ENCODE measurements at regions not wholly inside any gene's neighbourhood (a gene's known extent, or its start where the extent isn't known, plus 50 kb on each side); places are given as distances from the start of the nearest gene placed in this dataset.

DNA sequence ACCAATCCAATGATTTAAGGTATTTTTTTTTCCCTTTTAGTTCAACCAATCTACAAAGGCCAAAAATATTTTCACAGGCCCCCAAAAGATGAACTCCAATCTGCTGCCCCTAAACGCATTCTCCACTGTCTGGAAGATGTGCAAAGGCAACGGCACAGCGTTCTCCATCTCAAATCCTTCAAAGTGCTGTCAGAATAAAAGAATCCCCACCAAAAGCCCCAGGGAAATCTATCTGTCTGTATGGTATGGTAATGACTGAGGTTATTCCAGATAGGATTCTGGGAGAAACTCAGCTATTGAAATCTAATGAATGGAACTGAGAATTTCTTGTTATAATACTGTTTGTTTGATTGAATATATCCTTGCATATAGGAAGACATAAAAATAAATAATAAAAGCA is 217.8 kb upstream of the CCN2 start:
- no peaks in the 10 kb centered on the region for H3K36me3 Mint-ChIP-seq
- no peaks in the 10 kb centered on the region for H3K4me1 Mint-ChIP-seq
- WGBS (ENCODE audit: insufficient coverage), result no CpG with 5 or more reads among the region's 3 CpGs
- H3K9me3 Mint-ChIP-seq, result peaks cover 0 to 10% (median 3%) of the 10 kb centered on the region in 7 donors
- Histone ChIP-seq H4K20me1 (ENCODE audit: insufficient read depth, low read length) (no peaks in the 10 kb centered on the region), H3K36me3 (replicated peaks in 1 of 2; ENCODE audit: control insufficient read depth in 1 of 2, insufficient read depth in 2 of 2, low read length in 2 of 2) (no peaks in the 10 kb centered on the region), H2AFZ (ENCODE audit: insufficient read depth, low read depth, low read length, poor library complexity, severe bottlenecking) (no peak overlapping the region), H3K9me3 (replicated peaks in 1 of 2; ENCODE audit: control insufficient read depth in 1 of 2, insufficient read depth in 1 of 2, low read length in 2 of 2) (peaks cover 0 to 2% of the 10 kb centered on the region in 2 donors), H3K4me1 (ENCODE audit: control insufficient read depth in 1 of 2, insufficient read depth in 2 of 2, low read length in 2 of 2) (no peaks in the 10 kb centered on the region), H3K27me3 (ENCODE audit: control insufficient read depth in 2 of 2, insufficient read depth in 2 of 2, low read length in 2 of 2) (no peaks in the 10 kb centered on the region), H3K79me2 (ENCODE audit: insufficient read depth, low read length) (no peaks in the 10 kb centered on the region), H3K4me3 (replicated peaks in 1 of 3; ENCODE audit: low read depth in 2 of 3, low read length in 3 of 3) (no peak overlapping the region), H3K9ac (ENCODE audit: insufficient read depth, low read length, poor library complexity, severe bottlenecking) (no peak overlapping the region), H3K27ac (ENCODE audit: low read depth in 1 of 2, low read length in 2 of 2) (no peak overlapping the region), H3K4me2 (replicated peaks; ENCODE audit: extremely low read depth, low read length, poor library complexity, severe bottlenecking) (no peak overlapping the region)
- no peak overlapping the region for H3K27ac Mint-ChIP-seq
- DNase-seq, result no peak
- H3K27me3 Mint-ChIP-seq (ENCODE audit: low read depth in 3 of 3), result peaks cover 0 to 2% (median 0%) of the 10 kb centered on the region in 3 donors
- TF ChIP-seq, protein P1, sequence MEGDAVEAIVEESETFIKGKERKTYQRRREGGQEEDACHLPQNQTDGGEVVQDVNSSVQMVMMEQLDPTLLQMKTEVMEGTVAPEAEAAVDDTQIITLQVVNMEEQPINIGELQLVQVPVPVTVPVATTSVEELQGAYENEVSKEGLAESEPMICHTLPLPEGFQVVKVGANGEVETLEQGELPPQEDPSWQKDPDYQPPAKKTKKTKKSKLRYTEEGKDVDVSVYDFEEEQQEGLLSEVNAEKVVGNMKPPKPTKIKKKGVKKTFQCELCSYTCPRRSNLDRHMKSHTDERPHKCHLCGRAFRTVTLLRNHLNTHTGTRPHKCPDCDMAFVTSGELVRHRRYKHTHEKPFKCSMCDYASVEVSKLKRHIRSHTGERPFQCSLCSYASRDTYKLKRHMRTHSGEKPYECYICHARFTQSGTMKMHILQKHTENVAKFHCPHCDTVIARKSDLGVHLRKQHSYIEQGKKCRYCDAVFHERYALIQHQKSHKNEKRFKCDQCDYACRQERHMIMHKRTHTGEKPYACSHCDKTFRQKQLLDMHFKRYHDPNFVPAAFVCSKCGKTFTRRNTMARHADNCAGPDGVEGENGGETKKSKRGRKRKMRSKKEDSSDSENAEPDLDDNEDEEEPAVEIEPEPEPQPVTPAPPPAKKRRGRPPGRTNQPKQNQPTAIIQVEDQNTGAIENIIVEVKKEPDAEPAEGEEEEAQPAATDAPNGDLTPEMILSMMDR (IDR thresholded peaks at IDR 0.05), result no peak
- no peak overlapping the region for H3K4me3 Mint-ChIP-seq
- intact Hi-C loops (cut with micrococcal nuclease), result no loop called here

DNA sequence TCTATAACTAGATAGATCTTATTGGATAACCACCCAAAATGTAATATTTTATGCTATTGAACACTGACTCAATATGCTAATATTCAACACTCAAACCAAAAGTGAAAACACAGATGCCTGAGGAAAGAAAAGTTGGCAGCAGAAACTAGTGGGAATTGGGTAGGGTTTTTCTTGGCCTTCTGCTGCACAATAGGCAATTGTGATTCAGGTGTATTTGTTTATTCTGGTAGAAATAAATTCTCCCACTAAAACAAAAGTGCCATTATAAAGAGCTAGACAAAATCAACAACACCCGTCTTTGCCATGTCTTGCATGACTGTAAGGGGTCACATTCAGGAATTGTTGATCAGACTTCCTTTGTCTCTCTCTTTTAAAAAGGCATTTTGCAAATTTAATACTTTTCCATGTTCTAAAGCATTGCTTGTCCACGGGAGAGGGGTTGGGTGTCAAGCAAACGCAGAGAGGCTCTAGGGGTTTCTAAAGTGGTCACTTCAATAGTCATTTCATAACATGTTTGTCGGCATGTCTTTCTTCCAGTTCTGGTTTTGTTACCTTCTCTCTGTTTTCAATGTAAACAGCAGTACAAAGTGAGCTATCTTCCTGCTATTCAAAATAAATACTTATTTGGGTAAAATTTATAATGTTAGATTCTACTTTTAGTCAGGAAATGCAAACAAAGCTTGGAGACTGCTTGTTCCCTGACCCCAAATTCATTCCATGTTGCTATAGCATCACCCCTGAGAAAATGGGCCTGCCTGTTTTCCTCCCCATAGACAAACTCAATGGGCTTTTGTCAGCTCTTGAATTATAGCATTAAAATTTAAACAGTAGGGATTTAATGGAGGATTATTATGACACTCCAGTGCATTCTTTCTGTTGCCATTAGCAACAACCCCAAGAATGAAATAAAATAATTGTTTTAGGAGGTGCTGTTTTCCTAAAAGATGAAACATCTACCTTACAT is 217.0 kb upstream of the CCN2 start:
- no peaks in the 10 kb centered on the region for H3K27me3 ChIP-seq (ENCODE audit: control insufficient read depth in 2 of 2, insufficient read depth in 2 of 2, low read length in 2 of 2)
- H4K20me1 ChIP-seq (ENCODE audit: insufficient read depth, low read length), result no peaks in the 10 kb centered on the region
- Mint-ChIP-seq H3K4me3 (no peak overlapping the region), H3K27ac (no peak overlapping the region), H3K36me3 (no peaks in the 10 kb centered on the region), H3K4me1 (no peaks in the 10 kb centered on the region), H3K9me3 (peaks cover 0 to 10% (median 0%) of the 10 kb centered on the region in 7 donors), H3K27me3 (ENCODE audit: low read depth in 3 of 3) (peaks cover 0 to 2% (median 0%) of the 10 kb centered on the region in 3 donors)
- H3K36me3 ChIP-seq (replicated peaks in 1 of 2; ENCODE audit: control insufficient read depth in 1 of 2, insufficient read depth in 2 of 2, low read length in 2 of 2), result no peaks in the 10 kb centered on the region
- H3K9me3 ChIP-seq (replicated peaks in 1 of 2; ENCODE audit: control insufficient read depth in 1 of 2, insufficient read depth in 1 of 2, low read length in 2 of 2), result peaks cover 0 to 2% of the 10 kb centered on the region in 2 donors
- no peak overlapping the region for H3K4me2 ChIP-seq (replicated peaks; ENCODE audit: extremely low read depth, low read length, poor library complexity, severe bottlenecking)
- H2AFZ ChIP-seq (ENCODE audit: insufficient read depth, low read depth, low read length, poor library complexity, severe bottlenecking), result no peak overlapping the region
- no peaks in the 10 kb centered on the region for H3K79me2 ChIP-seq (ENCODE audit: insufficient read depth, low read length)
- no peak overlapping the region for H3K27ac ChIP-seq (ENCODE audit: low read depth in 1 of 2, low read length in 2 of 2)
- no CpG with 5 or more reads among the region's 4 CpGs for WGBS (ENCODE audit: insufficient coverage)
- TF ChIP-seq, protein P1 (IDR thresholded peaks at IDR 0.05), result no peak
- intact Hi-C loops (cut with micrococcal nuclease), result no loop called here
- no peak overlapping the region for H3K9ac ChIP-seq (ENCODE audit: insufficient read depth, low read length, poor library complexity, severe bottlenecking)
- H3K4me3 ChIP-seq (replicated peaks in 1 of 3; ENCODE audit: low read depth in 2 of 3, low read length in 3 of 3), result no peak overlapping the region
- no peaks in the 10 kb centered on the region for H3K4me1 ChIP-seq (ENCODE audit: control insufficient read depth in 1 of 2, insufficient read depth in 2 of 2, low read length in 2 of 2)
- no peak for DNase-seq

Measured in CD14-positive monocyte (primary cell).